Islet of Langerhans (tissue), 1 donor: ENCODE measurements at regions not wholly inside any gene's neighbourhood (a gene's known extent, or its start where the extent isn't known, plus 50 kb on each side); places are given as distances from the start of the nearest gene placed in this dataset.
"Not testable (repeated sequence)": the region's sequence is repeated elsewhere in the genome, so short reads cannot be mapped to it uniquely, and the experiment has no call there.

Source experiments
- FAIRE-seq: peaks from one replicate; lab custom pipeline; 2011; peaks lifted over from hg19 to GRCh38; lab: Jason Lieb, UNC

- no peak for FAIRE-seq
These were observed 79.5 kb downstream of the FAM161A start for GRCh38 chr2:61774351-61774750.

- FAIRE-seq = no peak
These were observed 81.7 kb downstream of the FAM161A start for GRCh38 chr2:61771904-61772845.

DNA sequence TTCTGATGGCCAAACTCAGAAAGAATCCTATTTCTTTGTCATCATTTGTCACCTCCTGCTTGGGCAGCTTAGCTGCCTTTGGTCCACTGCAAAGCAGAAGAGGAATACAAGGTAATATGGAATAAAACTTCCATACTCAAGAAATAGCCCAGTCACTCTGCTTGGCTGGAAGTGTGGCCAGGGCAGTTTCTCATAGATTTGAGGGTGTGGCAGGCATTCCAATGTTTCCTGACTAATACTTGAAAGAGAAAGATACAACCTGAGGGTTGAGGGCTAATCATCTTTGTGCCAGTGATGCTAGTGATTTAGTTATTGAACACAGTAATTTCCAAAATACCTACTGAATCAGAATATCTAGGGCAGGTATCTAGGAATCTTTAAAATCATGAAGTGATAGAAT is 83.1 kb downstream of the FAM161A start:
- FAIRE-seq = no peak

- no peak for FAIRE-seq
These were observed 83.6 kb downstream of the FAM161A start for GRCh38 chr2:61770298-61770697.

GRCh38 chr2:61769093-61769675 is 84.7 kb downstream of the FAM161A start:
- no peak for FAIRE-seq

DNA sequence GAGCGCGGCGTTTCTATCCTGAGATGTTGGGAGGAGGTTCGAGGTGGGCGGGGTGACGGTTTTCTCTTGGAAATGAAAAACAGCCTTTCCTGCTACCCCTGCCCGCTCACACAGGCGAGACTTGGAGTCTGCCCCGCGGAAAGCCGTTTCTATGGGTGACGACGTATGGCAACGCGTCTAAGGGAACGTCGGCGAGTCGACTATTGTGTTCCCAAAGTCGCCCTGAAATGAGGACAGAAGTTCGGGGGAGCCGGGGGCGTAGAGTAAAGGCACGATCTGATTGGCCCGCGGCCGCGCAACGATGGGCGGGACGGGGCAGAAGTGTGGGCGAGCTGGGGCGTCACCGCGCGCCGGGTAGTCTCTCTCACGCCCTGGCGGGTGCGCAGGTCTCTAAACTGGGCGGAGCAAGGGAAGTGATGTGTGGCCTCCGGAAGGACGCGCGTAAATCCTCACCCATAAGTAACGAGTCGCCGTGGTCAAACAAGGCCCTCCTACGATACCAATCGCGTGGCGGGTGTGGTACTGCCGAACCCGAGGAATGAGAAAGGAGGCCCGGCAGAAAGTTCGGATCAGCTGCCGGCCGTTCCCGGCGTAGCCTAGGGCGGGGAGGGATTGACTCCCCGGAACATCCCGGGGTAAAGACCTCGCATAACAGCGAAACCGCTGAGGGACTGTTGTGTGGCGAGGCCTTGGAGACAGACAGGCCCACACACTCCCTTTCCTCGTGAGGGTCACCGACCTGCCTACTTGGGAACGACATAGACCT is 89.6 kb downstream of the FAM161A start:
- no peak for FAIRE-seq

GRCh38 chr2:61763605-61764034 is 90.2 kb downstream of the FAM161A start:
- peak; percentile 64 for FAIRE-seq

DNA sequence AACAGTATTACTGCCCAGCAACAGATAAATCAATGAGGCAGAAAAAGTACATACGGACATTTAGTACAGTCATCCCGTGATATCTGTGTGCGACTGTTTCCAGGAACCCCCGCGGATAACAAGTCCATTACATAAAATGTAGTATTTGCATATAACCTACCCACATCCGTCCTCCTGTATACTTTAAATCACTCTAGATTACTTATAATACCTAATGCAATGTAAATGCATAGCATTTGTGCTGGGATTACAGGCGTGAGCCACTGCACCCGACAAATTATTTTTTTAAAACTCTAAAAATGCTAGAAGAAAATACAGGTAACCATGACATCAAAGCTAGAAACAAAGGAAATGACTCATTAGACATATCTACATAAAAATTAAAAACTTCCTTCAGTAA is 91.6 kb downstream of the FAM161A start:
- FAIRE-seq = no peak

DNA sequence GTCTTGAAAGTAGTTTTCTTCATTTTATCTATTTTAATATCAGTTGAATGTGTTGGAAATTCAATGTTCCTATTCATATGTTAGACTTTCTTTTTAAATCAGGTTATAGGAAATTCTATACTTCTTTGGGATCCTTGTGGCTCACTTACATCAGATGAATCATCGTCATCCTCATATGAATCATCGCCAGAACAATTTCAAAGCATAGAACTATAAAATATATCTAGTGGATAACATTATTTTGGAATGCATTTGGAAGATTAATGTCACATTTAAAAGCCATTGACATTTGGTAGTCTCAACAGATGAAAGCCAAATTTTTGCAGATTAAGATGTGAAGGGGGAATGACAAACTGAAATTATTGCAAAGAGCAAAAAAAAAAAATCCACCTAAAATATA is 94.1 kb downstream of the FAM161A start:
- no peak for FAIRE-seq

- no peak for FAIRE-seq
These were observed 94.9 kb downstream of the FAM161A start for GRCh38 chr2:61759005-61759404.

DNA sequence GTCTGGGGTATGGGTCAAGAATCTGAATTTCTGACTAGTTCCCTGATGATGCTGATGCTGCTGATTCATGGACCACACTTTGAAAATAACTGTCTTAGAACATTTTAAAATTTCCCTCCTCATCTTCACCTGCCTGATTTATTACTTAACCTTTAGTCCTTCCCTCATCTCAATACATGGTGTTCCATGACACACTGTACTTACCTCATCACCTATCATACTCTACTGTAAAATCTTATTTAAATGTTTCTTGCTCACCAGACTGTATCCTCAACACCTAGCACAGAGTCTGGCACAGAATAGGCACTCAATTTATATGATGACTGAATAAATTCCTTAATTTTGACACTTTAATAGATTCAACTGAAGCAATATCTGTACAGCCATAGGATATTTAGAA is 95.7 kb downstream of the FAM161A start:
- FAIRE-seq = no peak

GRCh38 chr2:61753512-61753911 is 100.3 kb downstream of the FAM161A start:
- no peak for FAIRE-seq

GRCh38 chr2:61750624-61751023 is 103.2 kb downstream of the FAM161A start:
- FAIRE-seq = no peak

GRCh38 chr2:61742955-61743354 is 110.9 kb downstream of the FAM161A start:
- no peak for FAIRE-seq

GRCh38 chr2:61737841-61738240 is 116.0 kb downstream of the FAM161A start:
- no peak for FAIRE-seq

- FAIRE-seq = no peak
These were observed 116.9 kb downstream of the FAM161A start for GRCh38 chr2:61736953-61737352.

GRCh38 chr2:61733563-61733962 is 120.3 kb downstream of the FAM161A start:
- FAIRE-seq = peak; percentile 17

DNA sequence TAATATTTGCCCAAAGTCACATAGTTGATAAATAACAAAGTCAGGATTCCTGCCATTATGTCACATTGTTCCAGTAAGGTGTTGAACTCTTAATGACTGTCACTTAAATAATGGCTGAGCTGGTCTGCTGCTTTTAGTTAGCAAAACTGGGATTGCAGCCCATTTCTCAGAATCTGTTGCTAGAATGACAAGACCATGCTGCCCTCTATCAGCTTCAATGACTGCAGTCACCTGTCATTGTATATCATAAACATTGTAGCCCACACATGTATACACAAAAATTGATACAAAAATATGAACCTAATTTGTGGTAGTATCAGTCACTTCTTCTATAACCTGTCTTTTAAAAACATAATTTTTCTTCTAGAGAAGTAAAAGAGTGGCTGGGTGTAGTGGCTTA is 121.1 kb downstream of the FAM161A start:
- FAIRE-seq = no peak

DNA sequence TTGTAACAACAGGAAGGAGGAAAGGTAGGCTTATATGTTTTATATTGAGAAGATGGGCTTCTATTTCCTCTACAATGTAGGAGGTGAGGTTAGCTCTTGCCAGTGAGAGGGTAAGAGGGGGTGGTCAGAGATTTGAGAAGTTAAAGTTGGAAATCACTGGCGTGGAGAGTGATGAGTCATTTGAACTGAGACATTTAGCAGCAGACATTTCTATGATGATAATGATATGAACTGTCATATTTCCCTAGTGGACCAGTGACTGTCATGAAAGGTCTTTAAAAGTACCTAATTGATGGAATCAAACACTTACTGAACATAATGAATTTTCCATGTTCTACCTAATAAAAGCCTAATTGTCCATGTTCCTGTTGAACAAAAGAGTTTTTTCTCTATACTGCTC is 126.1 kb downstream of the FAM161A start:
- FAIRE-seq = no peak

DNA sequence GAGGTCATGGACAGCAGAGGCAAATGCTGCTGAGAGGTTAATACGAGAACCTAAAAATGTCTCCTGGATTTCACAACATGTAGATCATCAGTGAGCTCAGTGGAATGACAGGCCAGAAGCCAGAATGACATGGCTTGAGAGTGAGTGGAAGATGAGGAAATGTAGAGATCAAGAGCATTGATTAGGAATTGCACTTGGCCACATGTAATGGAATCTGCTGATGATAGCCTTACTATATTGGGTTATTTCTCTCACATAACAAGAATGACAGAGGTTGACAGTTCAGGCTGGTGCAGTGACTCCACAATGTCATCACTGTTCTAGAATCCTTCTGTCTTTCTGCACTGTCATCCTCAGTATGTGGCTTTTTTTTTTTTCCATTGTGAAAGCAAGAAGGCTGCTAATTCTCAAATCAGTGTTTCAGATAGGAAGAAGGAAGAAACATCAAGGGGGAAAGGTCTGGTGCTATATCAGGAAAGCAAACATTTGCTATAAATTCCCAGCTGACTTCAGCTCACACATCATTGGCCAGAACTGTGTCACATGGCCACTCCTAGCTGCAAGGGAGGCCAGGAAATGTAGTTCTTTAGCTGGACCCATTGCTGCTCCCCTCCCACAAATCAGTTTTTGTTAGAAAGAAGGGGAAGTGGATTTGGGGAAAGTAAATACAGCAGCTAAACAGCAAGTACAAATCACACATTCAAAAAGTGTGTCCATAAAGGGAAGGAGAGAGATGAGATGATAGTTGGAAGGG is 127.2 kb downstream of the FAM161A start:
- no peak for FAIRE-seq

DNA sequence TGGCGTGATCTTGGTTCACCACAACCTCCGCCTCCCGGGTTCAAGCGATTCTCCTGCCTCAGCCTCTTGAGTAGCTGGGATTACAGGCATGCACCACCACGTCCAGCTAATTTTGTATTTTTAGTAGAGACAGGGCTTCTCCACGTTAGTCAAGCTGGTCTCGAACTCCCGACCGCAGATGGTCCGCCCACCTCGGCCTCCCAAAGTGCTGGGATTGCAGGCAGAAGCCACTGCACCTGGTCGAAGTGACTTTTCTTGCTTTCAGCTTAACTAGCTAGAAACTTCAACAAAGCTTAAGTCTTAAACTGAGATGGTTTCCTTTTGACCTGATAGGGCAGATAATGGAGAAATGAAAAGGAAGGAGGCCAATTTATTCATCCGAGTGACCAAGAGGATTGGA is 130.5 kb downstream of the FAM161A start:
- not testable (repeated sequence) for FAIRE-seq

DNA sequence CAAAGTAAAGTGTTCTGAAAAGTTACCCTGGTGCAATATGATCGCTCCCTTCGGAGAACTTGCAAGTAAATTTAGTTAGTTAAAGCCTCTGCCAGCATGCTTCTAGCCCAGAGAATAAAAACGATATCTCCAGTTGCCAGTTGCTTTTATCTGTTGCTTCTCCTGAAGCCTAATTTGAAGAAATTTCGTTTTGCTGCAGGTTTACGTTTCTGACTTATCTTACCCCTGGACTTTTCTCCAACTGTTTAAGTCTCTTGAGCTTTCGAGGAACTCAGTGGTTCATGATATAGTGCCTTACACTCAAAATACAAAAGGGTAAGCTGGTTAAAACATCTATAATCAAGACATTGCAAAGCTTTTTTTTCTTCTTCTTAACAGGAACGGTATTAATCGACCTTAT is 131.1 kb downstream of the FAM161A start:
- no peak for FAIRE-seq
